Nephron (organoid): ENCODE measurements at regions not wholly inside any gene's neighbourhood (a gene's known extent, or its start where the extent isn't known, plus 50 kb on each side); places are given as distances from the start of the nearest gene placed in this dataset.

Experiments used
- H3K27ac Mint-ChIP-seq, 3 experiments: 2 replicates each; pipeline ENCODE4 v1.8.0; 2020; ENCODE audit warnings: mixed read lengths in 3 of 3, mild to moderate bottlenecking in 2 of 3, moderate library complexity in 1 of 3
- H3K27me3 Mint-ChIP-seq: 2 replicates; pipeline ENCODE4 v1.8.0; 2021; ENCODE audit warnings: low read depth, mild to moderate bottlenecking, moderate library complexity, mixed read lengths
- H3K36me3 Mint-ChIP-seq: 2 replicates; pipeline ENCODE4 v1.8.0; 2020; ENCODE audit warnings: low read depth, mixed read lengths
- H3K4me1 Mint-ChIP-seq: 2 replicates; pipeline ENCODE4 v1.8.0; 2020; ENCODE audit warnings: mixed read lengths
- H3K4me3 Mint-ChIP-seq, 3 experiments: 2 replicates each; pipeline ENCODE4 v1.8.0; 2020; ENCODE audit warnings: mild to moderate bottlenecking in 3 of 3, mixed read lengths in 3 of 3, moderate library complexity in 2 of 3
- H3K9me3 Mint-ChIP-seq: 2 replicates; pipeline ENCODE4 v1.8.0; 2020; ENCODE audit warnings: mixed read lengths
- CTCF ChIP-seq, 3 experiments: fragments of 200-600 bp; sonication (generic); IDR thresholded peaks; one replicate each; pipeline ENCODE4 v1.5.0; 2021; ENCODE audit warnings: antibody characterized with exemption in 3 of 3; ENCODE audit not compliant: unreplicated experiment in 3 of 3

DNA sequence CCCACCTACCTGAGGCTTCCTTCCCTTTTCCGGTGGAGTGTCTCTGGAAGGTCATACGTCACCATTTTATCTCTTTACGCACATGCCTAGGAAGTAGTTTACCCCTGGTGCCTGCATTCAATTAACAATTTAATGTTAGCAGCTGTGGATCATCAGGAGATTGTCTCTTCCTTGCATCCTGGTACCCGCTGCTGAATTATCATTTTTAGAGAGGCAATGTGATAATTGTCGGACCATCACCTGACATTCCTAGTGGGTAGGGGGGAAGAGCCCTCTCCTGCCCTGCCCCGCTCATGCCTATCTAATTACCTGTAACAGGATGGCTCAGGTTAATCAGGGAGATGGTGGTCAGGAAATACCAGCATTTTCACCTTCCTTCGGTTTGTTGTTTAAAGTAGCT lies 863.6 kb downstream of the RPA4 start:
- no peak for TF ChIP-seq CTCF (IDR thresholded peaks at IDR 0.05; ENCODE audit: unreplicated experiment in 3 of 3)
- Mint-ChIP-seq H3K36me3 (no peaks in the 10 kb centered on the region), H3K4me3 (no peak overlapping the region), H3K4me1 (peaks cover 27% of the 10 kb centered on the region), H3K27ac (no peak overlapping the region), H3K9me3 (peaks cover 4% of the 10 kb centered on the region), H3K27me3 (no peaks in the 10 kb centered on the region)

- Mint-ChIP-seq H3K27me3 (no peaks in the 10 kb centered on the region), H3K27ac (no peak overlapping the region), H3K36me3 (no peaks in the 10 kb centered on the region), H3K9me3 (no peaks in the 10 kb centered on the region), H3K4me1 (peaks cover 10% of the 10 kb centered on the region), H3K4me3 (no peak overlapping the region)
- TF ChIP-seq CTCF (IDR thresholded peaks at IDR 0.05; ENCODE audit: unreplicated experiment in 3 of 3): no peak
Observed at GRCh38 chrX:97751016-97751415, 867.3 kb downstream of the RPA4 start.

GRCh38 chrX:97751735-97752134 lies 868.0 kb downstream of the RPA4 start:
- Mint-ChIP-seq H3K27me3 (no peaks in the 10 kb centered on the region), H3K4me3 (no peak overlapping the region), H3K27ac (no peak overlapping the region), H3K4me1 (peaks cover 10% of the 10 kb centered on the region), H3K9me3 (no peaks in the 10 kb centered on the region), H3K36me3 (no peaks in the 10 kb centered on the region)
- no peak for TF ChIP-seq CTCF (IDR thresholded peaks at IDR 0.05; ENCODE audit: unreplicated experiment in 3 of 3)

DNA sequence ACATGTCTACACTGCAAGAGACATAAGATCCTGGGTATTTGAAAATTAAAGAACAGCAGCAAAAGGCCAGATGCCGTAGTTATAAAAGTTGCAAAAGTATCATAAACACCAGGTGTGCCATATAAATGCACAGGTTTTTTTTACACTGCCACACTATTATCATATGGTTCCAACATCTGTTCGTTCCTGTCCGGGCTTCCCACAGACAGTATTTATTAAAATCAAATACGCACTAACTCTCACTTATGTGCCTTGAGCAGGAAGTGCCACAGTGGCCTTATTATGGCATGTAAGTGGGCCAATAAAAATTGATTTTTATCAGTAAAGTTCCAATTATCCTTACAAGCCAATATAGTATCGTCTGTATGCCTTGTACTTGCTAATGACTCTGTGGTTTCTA lies 873.2 kb downstream of the RPA4 start:
- TF ChIP-seq CTCF (IDR thresholded peaks at IDR 0.05; ENCODE audit: unreplicated experiment in 3 of 3): no peak
- Mint-ChIP-seq H3K36me3 (no peaks in the 10 kb centered on the region), H3K9me3 (peaks cover 4% of the 10 kb centered on the region), H3K4me3 (no peak overlapping the region), H3K27ac (no peak overlapping the region), H3K27me3 (no peaks in the 10 kb centered on the region), H3K4me1 (no peaks in the 10 kb centered on the region)

DNA sequence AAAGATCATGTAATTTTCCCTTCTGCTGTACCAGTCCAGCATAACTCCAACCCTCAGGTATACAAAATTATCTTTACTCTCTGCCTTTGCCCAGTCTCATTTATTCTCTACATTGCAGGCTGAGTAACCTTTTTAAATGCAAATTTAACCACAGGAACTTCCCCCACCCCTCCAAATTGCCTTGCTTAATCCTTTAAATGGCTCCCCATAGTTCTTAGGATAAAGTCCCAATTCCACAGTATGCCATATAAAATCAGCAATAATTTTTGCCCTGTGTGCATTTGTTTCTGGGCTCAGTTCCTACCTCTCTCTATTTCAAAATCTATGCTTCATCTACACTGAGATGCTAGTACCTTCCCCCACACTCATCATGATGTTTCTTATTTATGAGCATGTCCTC lies 879.7 kb downstream of the RPA4 start:
- Mint-ChIP-seq H3K9me3 (peaks cover 2% of the 10 kb centered on the region), H3K4me3 (no peak overlapping the region), H3K27me3 (no peaks in the 10 kb centered on the region), H3K36me3 (no peaks in the 10 kb centered on the region), H3K4me1 (peaks cover 4% of the 10 kb centered on the region), H3K27ac (no peak overlapping the region)
- no peak for TF ChIP-seq CTCF (IDR thresholded peaks at IDR 0.05; ENCODE audit: unreplicated experiment in 3 of 3)

DNA sequence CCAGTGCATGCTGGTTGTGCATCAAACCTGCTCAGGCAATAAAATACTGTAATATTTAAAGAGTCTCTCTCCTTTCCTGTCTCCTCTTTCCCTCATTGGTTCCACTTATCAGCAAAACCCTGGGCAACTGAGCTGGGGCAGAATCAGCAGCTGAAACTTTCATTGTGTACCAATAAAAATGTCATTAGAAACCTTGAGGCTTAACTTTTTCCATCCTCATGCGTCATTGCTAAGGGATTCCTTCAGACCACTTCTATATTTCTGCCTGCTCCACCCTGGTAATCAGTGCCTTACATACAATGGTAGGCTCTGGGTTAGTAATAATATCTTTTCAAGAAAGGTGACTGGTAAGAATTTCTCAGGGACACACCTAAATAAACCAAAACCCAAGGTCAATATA lies 880.3 kb downstream of the RPA4 start:
- Mint-ChIP-seq H3K4me3 (no peak overlapping the region), H3K36me3 (no peaks in the 10 kb centered on the region), H3K27me3 (no peaks in the 10 kb centered on the region), H3K4me1 (peaks cover 4% of the 10 kb centered on the region), H3K9me3 (peaks cover under 1% of the 10 kb centered on the region), H3K27ac (no peak overlapping the region)
- no peak for TF ChIP-seq CTCF (IDR thresholded peaks at IDR 0.05; ENCODE audit: unreplicated experiment in 3 of 3)
